GM12878 (cell line): ENCODE measurements at regions not wholly inside any gene's neighbourhood (a gene's known extent, or its start where the extent isn't known, plus 50 kb on each side); places are given as distances from the start of the nearest gene placed in this dataset.

Source experiments
- ATAC-seq: fragments of 200-7000 bp; cut with Tn5 transposase; 3 replicates; pipeline ENCODE4 v1.9.1; 2020; ENCODE audit warnings: mild to moderate bottlenecking, moderate library complexity
- BruUV-seq: library from RNA; stranded (reverse); fragments of 400-500 nt; replicated peaks from 2 replicates; lab custom pipeline; 2021; lab: Mats Ljungman, UMichigan
- CTCF ChIA-PET: fragments of 300-600 bp; sonication (Branson Sonifier 250); formaldehyde crosslinking; extraction: SDS; loops from one replicate; lab custom pipeline; 2021; ENCODE audit warnings: inconsistent platforms; lab: Yijun Ruan, JAX
- POLR2A ChIA-PET: fragments of 350-600 bp; formaldehyde crosslinking; extraction: SDS; loops from one replicate; lab custom pipeline; 2021; ENCODE audit warnings: inconsistent platforms; lab: Charles Lee
- RAD21 ChIA-PET: fragments of 300-600 bp; sonication (Branson Sonifier 250); formaldehyde crosslinking; loops from one replicate; lab custom pipeline; 2023; ENCODE audit warnings: antibody characterized with exemption; ENCODE audit not compliant: unreplicated experiment; lab: Charles Lee
- SMC1A ChIA-PET: fragments of 300-600 bp; sonication (Branson Sonifier 250); formaldehyde crosslinking; loops from one replicate; lab custom pipeline; 2023; ENCODE audit not compliant: unreplicated experiment, uncharacterized antibody; lab: Charles Lee
- DNase-seq: peaks from one replicate; pipeline ENCODE4 v3.0.0-alpha.2; 2011; ENCODE audit warnings: low read depth, low spot score
- FAIRE-seq: peaks from 3 replicates; lab custom pipeline; 2011; peaks lifted over from hg19 to GRCh38; lab: Jason Lieb, UNC
- H2AFZ ChIP-seq: 2 replicates; pipeline ENCODE4 v1.6.0; 2011; ENCODE audit warnings: low read depth, low read length, control low read depth; ENCODE audit not compliant: control insufficient read depth
- H3K27ac ChIP-seq: 2 replicates; pipeline ENCODE4 v1.5.1; 2011; ENCODE audit warnings: control low read depth; ENCODE audit not compliant: control insufficient read depth, insufficient read depth
- H3K27me3 ChIP-seq, 2 experiments: replicated peaks in 1 of 2; 2 replicates each; pipeline versions ENCODE4 v1.6.0 to v1.6.1; 2011; ENCODE audit warnings: low read length in 1 of 2; ENCODE audit not compliant: control insufficient read depth in 2 of 2, insufficient read depth in 2 of 2
- H3K36me3 ChIP-seq, 2 experiments: 2 replicates each; pipeline ENCODE4 v1.5.1; 2011; ENCODE audit warnings: low read length in 1 of 2; ENCODE audit not compliant: control insufficient read depth in 2 of 2, insufficient read depth in 2 of 2
- H3K4me1 ChIP-seq: 2 replicates; pipeline ENCODE4 v1.6.1; 2011; ENCODE audit warnings: mild to moderate bottlenecking, low read length, moderate library complexity, mixed read lengths; ENCODE audit not compliant: control insufficient read depth, insufficient read depth
- H3K4me2 ChIP-seq: 2 replicates; pipeline ENCODE4 v1.6.0; 2011; ENCODE audit warnings: control low read depth; ENCODE audit not compliant: control insufficient read depth, insufficient read depth
- H3K4me3 ChIP-seq: fragments of 200-600 bp; sonication (generic); 2 replicates; pipeline ENCODE4 v1.5.1; 2016
- H3K79me2 ChIP-seq: 2 replicates; pipeline ENCODE4 v1.6.0; 2011; ENCODE audit warnings: low read length; ENCODE audit not compliant: control insufficient read depth, insufficient read depth
- H3K9ac ChIP-seq: 2 replicates; pipeline ENCODE4 v1.8.0; 2011; ENCODE audit warnings: low read length, control low read depth, mixed read lengths; ENCODE audit not compliant: control insufficient read depth, insufficient read depth
- H3K9me3 ChIP-seq: replicated peaks from 3 replicates; pipeline ENCODE4 v1.5.1; 2011; ENCODE audit warnings: mild to moderate bottlenecking, low read length; ENCODE audit not compliant: control insufficient read depth, insufficient read depth
- H4K20me1 ChIP-seq: 2 replicates; pipeline ENCODE4 v1.6.0; 2011; ENCODE audit not compliant: control insufficient read depth, insufficient read depth
- ATF2 ChIP-seq: IDR thresholded peaks from 2 replicates; pipeline ENCODE4 v1.6.1; 2012; ENCODE audit warnings: low read length, inconsistent platforms
- BCL11A ChIP-seq: IDR thresholded peaks from 2 replicates; pipeline ENCODE4 v1.6.1; 2011; ENCODE audit warnings: low read depth, low read length
- CBX3 ChIP-seq: fragments of 200-600 bp; sonication (generic); IDR thresholded peaks from 2 replicates; pipeline ENCODE4 v1.6.1; 2016; ENCODE audit warnings: low read depth, borderline replicate concordance
- CREB1 ChIP-seq: IDR thresholded peaks from 2 replicates; pipeline ENCODE4 v1.6.1; 2012; ENCODE audit warnings: low read depth, mild to moderate bottlenecking, inconsistent platforms
- FOXK2 ChIP-seq: fragments of 450-650 bp; IDR thresholded peaks from 2 replicates; pipeline ENCODE4 v1.6.1; 2017; ENCODE audit warnings: mild to moderate bottlenecking, moderate library complexity
- MTA2 ChIP-seq: fragments of 450-650 bp; IDR thresholded peaks from 2 replicates; pipeline ENCODE4 v1.6.1; 2016; ENCODE audit warnings: low read depth, mild to moderate bottlenecking, moderate library complexity
- NFYB ChIP-seq: IDR thresholded peaks from 2 replicates; pipeline ENCODE4 v1.6.1; 2011; ENCODE audit warnings: low read depth, mild to moderate bottlenecking, low read length, improper control_type of control experiment, moderate library complexity; ENCODE audit not compliant: insufficient read depth
- POLR2A ChIP-seq: IDR thresholded peaks from 2 replicates; pipeline ENCODE4 v1.6.1; 2011; ENCODE audit warnings: low read depth, mild to moderate bottlenecking, low read length
- RB1 ChIP-seq: fragments of 450-650 bp; formaldehyde crosslinking; IDR thresholded peaks from 2 replicates; pipeline ENCODE4 v1.6.1; 2017; ENCODE audit warnings: mild to moderate bottlenecking, borderline replicate concordance
- TARDBP ChIP-seq: IDR thresholded peaks from 2 replicates; pipeline ENCODE4 v1.6.1; 2016; ENCODE audit warnings: borderline replicate concordance
- ZNF592 ChIP-seq: fragments of 450-650 bp; IDR thresholded peaks from 2 replicates; pipeline ENCODE4 v1.6.1; 2017; ENCODE audit warnings: mild to moderate bottlenecking, moderate library complexity
- WGBS: methylation state at CpG from one replicate; pipeline ENCODE4 v1.1.6; 2016; ENCODE audit warnings: low lambda C conversion rate; ENCODE audit not compliant: insufficient replicate concordance, insufficient coverage; ENCODE audit errors: missing lambda C conversion rate; 5-methylcytosine and 5-hydroxymethylcytosine counted together
- in situ Hi-C: fragments of 300-500 bp; cut with MboI; formaldehyde crosslinking; loops from 9 replicates; pipeline ENCODE4 v1.14.3; 2018; ENCODE audit warnings: mixed read lengths
- intact Hi-C: fragments of 100-400 bp; cut with micrococcal nuclease; formaldehyde crosslinking; loops from one replicate; pipeline ENCODE4 v1.14.2; 2022; ENCODE audit not compliant: unreplicated experiment

GRCh38 chr13:24002206-24002815 lies 105.0 kb upstream of the C1QTNF9B start:
- WGBS, result 33% methylated on average over 16 of the region's 16 CpGs
- Histone ChIP-seq H3K4me3 (no peak overlapping the region), H3K4me2 (no peak overlapping the region), H4K20me1 (no peaks in the 10 kb centered on the region), H3K27me3 (no peaks in the 10 kb centered on the region), H3K27ac (no peak overlapping the region), H3K79me2 (no peaks in the 10 kb centered on the region), H3K36me3 (no peaks in the 10 kb centered on the region), H3K9ac (no peak overlapping the region), H2AFZ (no peak overlapping the region), H3K9me3 (no peaks in the 10 kb centered on the region), H3K4me1 (no peaks in the 10 kb centered on the region)
- intact Hi-C loops (no loop called here), in situ Hi-C loops (no loop called here)
- BruUV-seq, result no TSS peak
- ATAC-seq (no peak), DNase-seq (no peak), FAIRE-seq (no peak)
- RAD21 ChIA-PET, result interaction anchor here (0.7 kb wide), 1 partner anchor 41 kb away, joined by 3 read pairs; no protein-coding TSS in a partner anchor
- no peak for TF ChIP-seq TARDBP
- no peak for TF ChIP-seq NFYB
- no peak for TF ChIP-seq RB1
- SMC1A ChIA-PET, result no interaction called here
- CTCF ChIA-PET, result no interaction called here
- POLR2A ChIA-PET, result interaction anchor here (0.6 kb wide), 1 partner anchor 104 kb away, joined by 3 read pairs; no protein-coding TSS in a partner anchor

- Histone ChIP-seq H3K4me1 (no peaks in the 10 kb centered on the region), H3K9me3 (no peaks in the 10 kb centered on the region), H3K27me3 (no peaks in the 10 kb centered on the region), H3K4me2 (no peak overlapping the region), H2AFZ (no peak overlapping the region), H3K4me3 (no peak overlapping the region), H4K20me1 (no peaks in the 10 kb centered on the region), H3K36me3 (no peaks in the 10 kb centered on the region), H3K79me2 (no peaks in the 10 kb centered on the region), H3K9ac (no peak overlapping the region), H3K27ac (no peak overlapping the region)
- ChIA-PET RAD21 (interaction anchor here (1.1 to 3.2 kb wide), 5 partner anchors 11 to 270 kb away, joined by 3 to 20 read pairs (median 4); no protein-coding TSS in a partner anchor), SMC1A (interaction anchor here (0.7 to 5.6 kb wide), 9 partner anchors 9 to 210 kb away, joined by 3 to 64 read pairs (median 6); no protein-coding TSS in a partner anchor), CTCF (interaction anchor here (1.0 to 5.8 kb wide), 8 partner anchors 9 to 224 kb away, joined by 4 to 58 read pairs (median 8); no protein-coding TSS in a partner anchor), POLR2A (interaction anchor here (0.5 to 1.9 kb wide), 5 partner anchors 8 to 563 kb away, joined by 3 to 6 read pairs (median 5); no protein-coding TSS in a partner anchor)
- FAIRE-seq (no peak), ATAC-seq (no peak), DNase-seq (no peak)
- BruUV-seq, result no TSS peak
- intact Hi-C loops, result no loop called here
- 36% methylated on average over 12 of the region's 12 CpGs for WGBS
- in situ Hi-C loops, result no loop called here
- TF ChIP-seq ZNF592 (no peak), CBX3 (no peak), ATF2 (no peak), POLR2A (no peak), MTA2 (no peak), CREB1 (no peak), FOXK2 (no peak), BCL11A (no peak)
Observed at GRCh38 chr13:24004142-24004899, 107.0 kb upstream of the C1QTNF9B start.
